Tongue (tissue), 1 donor: ENCODE measurements at regions not wholly inside any gene's neighbourhood (a gene's known extent, or its start where the extent isn't known, plus 50 kb on each side); places are given as distances from the start of the nearest gene placed in this dataset.

Experiments used
- DNase-seq: peaks from one replicate; pipeline ENCODE4 v3.0.0-alpha.2; 2015

- peak; percentile 35 for DNase-seq
Observed at GRCh38 chr2:60294901-60295635, 258.4 kb downstream of the BCL11A start.

GRCh38 chr2:60292242-60292641 is 261.2 kb downstream of the BCL11A start:
- DNase-seq, result no peak

- DNase-seq, result no peak
Observed at GRCh38 chr2:60290509-60290908, 262.9 kb downstream of the BCL11A start.

GRCh38 chr2:60285626-60286316 is 267.7 kb downstream of the BCL11A start:
- no peak for DNase-seq

GRCh38 chr2:60283626-60284025 is 269.8 kb downstream of the BCL11A start:
- no peak for DNase-seq

GRCh38 chr2:60282886-60283285 is 270.6 kb downstream of the BCL11A start:
- DNase-seq, result no peak

GRCh38 chr2:60281730-60282129 is 271.7 kb downstream of the BCL11A start:
- DNase-seq, result no peak

- DNase-seq, result no peak
Observed at GRCh38 chr2:60280238-60280637, 273.2 kb downstream of the BCL11A start.

- no peak for DNase-seq
Observed at GRCh38 chr2:60278906-60279305, 274.5 kb downstream of the BCL11A start.

GRCh38 chr2:60275958-60276357 is 277.5 kb downstream of the BCL11A start:
- no peak for DNase-seq

GRCh38 chr2:60273836-60274235 is 279.6 kb downstream of the BCL11A start:
- no peak for DNase-seq

GRCh38 chr2:60271713-60272112 is 281.7 kb downstream of the BCL11A start:
- no peak for DNase-seq

- no peak for DNase-seq
Observed at GRCh38 chr2:60271131-60271530, 282.3 kb downstream of the BCL11A start.

GRCh38 chr2:60268661-60269060 is 284.8 kb downstream of the BCL11A start:
- no peak for DNase-seq

- no peak for DNase-seq
Observed at GRCh38 chr2:60268032-60268431, 285.4 kb downstream of the BCL11A start.

GRCh38 chr2:60267122-60267521 is 286.3 kb downstream of the BCL11A start:
- DNase-seq, result no peak

GRCh38 chr2:60262178-60262577 is 291.3 kb downstream of the BCL11A start:
- DNase-seq, result no peak

- DNase-seq, result no peak
Observed at GRCh38 chr2:60260639-60261296, 292.7 kb downstream of the BCL11A start.

GRCh38 chr2:60259781-60260180 is 293.7 kb downstream of the BCL11A start:
- DNase-seq, result no peak

GRCh38 chr2:60252581-60253150 is 300.8 kb downstream of the BCL11A start:
- peak; percentile 22 for DNase-seq

GRCh38 chr2:60251247-60251646 is 302.2 kb downstream of the BCL11A start:
- DNase-seq, result no peak

GRCh38 chr2:60249879-60250278 is 303.6 kb downstream of the BCL11A start:
- no peak for DNase-seq

- no peak for DNase-seq
Observed at GRCh38 chr2:60247471-60247870, 306.0 kb downstream of the BCL11A start.
